Loucy (cell line): ENCODE measurements at regions not wholly inside any gene's neighbourhood (a gene's known extent, or its start where the extent isn't known, plus 50 kb on each side); places are given as distances from the start of the nearest gene placed in this dataset.

Experiments used
- H2AFZ ChIP-seq: fragments of 200-600 bp; sonication (generic); 2 replicates; pipeline ENCODE4 v1.6.0; 2016; ENCODE audit warnings: antibody characterized with exemption, mild to moderate bottlenecking, low read length, moderate library complexity
- H3F3A ChIP-seq: fragments of 200-600 bp; 2 replicates; pipeline ENCODE4 v1.6.0; 2016; ENCODE audit warnings: antibody characterized with exemption, low read depth, mild to moderate bottlenecking
- H3K27me3 ChIP-seq: fragments of 200-600 bp; sonication (generic); 2 replicates; pipeline ENCODE4 v1.6.1; 2014; ENCODE audit warnings: low read length, mild to moderate bottlenecking; ENCODE audit not compliant: insufficient read depth, poor library complexity, severe bottlenecking
- H3K36me3 ChIP-seq: fragments of 200-600 bp; sonication (generic); 2 replicates; pipeline ENCODE4 v1.6.1; 2016; ENCODE audit warnings: low read length; ENCODE audit not compliant: insufficient read depth
- H3K4me1 ChIP-seq: fragments of 200-600 bp; sonication (generic); 2 replicates; pipeline ENCODE4 v1.5.1; 2014; ENCODE audit warnings: low read length, mild to moderate bottlenecking; ENCODE audit not compliant: insufficient read depth, poor library complexity, severe bottlenecking
- H3K4me2 ChIP-seq: fragments of 200-600 bp; sonication (generic); 2 replicates; pipeline ENCODE4 v1.6.0; 2014; ENCODE audit warnings: antibody characterized with exemption, low read length, low read depth, mild to moderate bottlenecking; ENCODE audit not compliant: poor library complexity, severe bottlenecking
- H3K4me3 ChIP-seq: fragments of 200-600 bp; sonication (generic); 2 replicates; pipeline ENCODE4 v1.5.1; 2014; ENCODE audit warnings: low read length, mild to moderate bottlenecking, mixed read lengths; ENCODE audit not compliant: poor library complexity, severe bottlenecking
- H3K79me2 ChIP-seq: fragments of 200-600 bp; sonication (generic); 2 replicates; pipeline ENCODE4 v1.6.1; 2014; ENCODE audit warnings: low read length; ENCODE audit not compliant: insufficient read depth
- H3K9ac ChIP-seq: fragments of 200-600 bp; sonication (generic); 2 replicates; pipeline ENCODE4 v1.6.0; 2014; ENCODE audit warnings: mild to moderate bottlenecking, low read depth, low read length, moderate library complexity; ENCODE audit not compliant: poor library complexity, severe bottlenecking
- H3K9me2 ChIP-seq: fragments of 200-600 bp; sonication (generic); replicated peaks from 2 replicates; pipeline ENCODE4 v1.6.1; 2016; ENCODE audit warnings: low read depth, low read length, mixed read lengths
- H3K9me3 ChIP-seq: fragments of 200-600 bp; sonication (generic); 2 replicates; pipeline ENCODE4 v1.6.1; 2014; ENCODE audit warnings: mild to moderate bottlenecking, antibody characterized with exemption, low read length, low read depth; ENCODE audit not compliant: insufficient read depth
- H4K20me1 ChIP-seq: fragments of 200-600 bp; sonication (generic); 2 replicates; pipeline ENCODE4 v1.6.0; 2014; ENCODE audit warnings: antibody characterized with exemption, low read length, mild to moderate bottlenecking; ENCODE audit not compliant: insufficient read depth, poor library complexity, severe bottlenecking
- CTCF ChIP-seq: fragments of 200-600 bp; sonication (generic); conservative IDR thresholded peaks from 2 replicates; pipeline ENCODE4 v1.5.1; 2014; ENCODE audit warnings: mild to moderate bottlenecking, antibody characterized with exemption, low read length
- EZH2phosphoT487 ChIP-seq: fragments of 200-600 bp; IDR thresholded peaks from 2 replicates; pipeline ENCODE4 v1.6.1; 2018; ENCODE audit warnings: antibody characterized with exemption, mild to moderate bottlenecking, moderate library complexity, borderline replicate concordance

GRCh38 chr6:74208239-74208638 lies 512.2 kb downstream of the CD109 start:
- Histone ChIP-seq H2AFZ (no peak overlapping the region), H3K9ac (no peak overlapping the region), H3K9me2 (no peaks in the 10 kb centered on the region), H3K27me3 (no peaks in the 10 kb centered on the region), H3K4me2 (no peak overlapping the region), H3K79me2 (no peaks in the 10 kb centered on the region), H3K4me1 (no peaks in the 10 kb centered on the region), H4K20me1 (no peaks in the 10 kb centered on the region), H3K36me3 (no peaks in the 10 kb centered on the region), H3F3A (no peaks in the 10 kb centered on the region), H3K9me3 (no peaks in the 10 kb centered on the region), H3K4me3 (no peak overlapping the region)
- TF ChIP-seq EZH2phosphoT487 (no peak), CTCF (no peak)

- Histone ChIP-seq H3F3A (no peaks in the 10 kb centered on the region), H3K9me3 (no peaks in the 10 kb centered on the region), H4K20me1 (no peaks in the 10 kb centered on the region), H3K27me3 (no peaks in the 10 kb centered on the region), H3K4me2 (no peak overlapping the region), H3K36me3 (no peaks in the 10 kb centered on the region), H3K9me2 (no peaks in the 10 kb centered on the region), H3K79me2 (no peaks in the 10 kb centered on the region), H2AFZ (no peak overlapping the region), H3K4me3 (no peak overlapping the region), H3K9ac (no peak overlapping the region), H3K4me1 (no peaks in the 10 kb centered on the region)
- TF ChIP-seq EZH2phosphoT487 (no peak), CTCF (no peak)
Observed at GRCh38 chr6:74199215-74199915, 503.4 kb downstream of the CD109 start.

- no peak overlapping the region for H3K9ac ChIP-seq
- no peak overlapping the region for H3K4me3 ChIP-seq
- H3K27me3 ChIP-seq = no peaks in the 10 kb centered on the region
- no peak overlapping the region for H3K4me2 ChIP-seq
- H3K4me1 ChIP-seq = no peaks in the 10 kb centered on the region
- no peaks in the 10 kb centered on the region for H3F3A ChIP-seq
- H3K79me2 ChIP-seq = no peaks in the 10 kb centered on the region
- no peaks in the 10 kb centered on the region for H3K9me3 ChIP-seq
- H2AFZ ChIP-seq = no peak overlapping the region
- TF ChIP-seq CTCF (no peak), EZH2phosphoT487 (no peak)
- no peaks in the 10 kb centered on the region for H3K36me3 ChIP-seq
- H4K20me1 ChIP-seq = no peaks in the 10 kb centered on the region
- H3K9me2 ChIP-seq = no peaks in the 10 kb centered on the region
Observed at GRCh38 chr6:74197310-74197709, 501.3 kb downstream of the CD109 start.
